HepG2 (cell line): ENCODE measurements at regions not wholly inside any gene's neighbourhood (a gene's known extent, or its start where the extent isn't known, plus 50 kb on each side); places are given as distances from the start of the nearest gene placed in this dataset.

ENCODE experiments used
- DNMT1 ChIP-seq: sonication (generic); formaldehyde crosslinking; IDR thresholded peaks from 2 replicates; pipeline ENCODE4 v1.5.1; 2020; ENCODE audit warnings: mild to moderate bottlenecking, missing genetic modification reagents
- HDAC2 ChIP-seq: sonication (generic); formaldehyde crosslinking; IDR thresholded peaks from 2 replicates; pipeline ENCODE4 v1.4.0; 2020; ENCODE audit warnings: missing genetic modification reagents
- MIER3 ChIP-seq: IDR thresholded peaks from 2 replicates; pipeline ENCODE4 v1.6.1; 2016; ENCODE audit warnings: missing compliant biosample characterization, borderline replicate concordance
- NCOA2 ChIP-seq: sonication (generic); formaldehyde crosslinking; IDR thresholded peaks from 2 replicates; pipeline ENCODE4 v1.8.0; 2022; ENCODE audit warnings: inconsistent platforms
- ZNF430 ChIP-seq: sonication (generic); formaldehyde crosslinking; IDR thresholded peaks from 2 replicates; pipeline ENCODE4 v1.9.0; 2021; ENCODE audit warnings: mild to moderate bottlenecking, missing genetic modification reagents
- ZSCAN31 ChIP-seq: sonication (generic); formaldehyde crosslinking; IDR thresholded peaks from 2 replicates; pipeline ENCODE4 v1.5.0; 2020; ENCODE audit warnings: low read depth, mild to moderate bottlenecking, missing genetic modification reagents
- TF ChIP-seq, protein P1 (sequence below): sonication (generic); formaldehyde crosslinking; IDR thresholded peaks from 2 replicates; pipeline ENCODE4 v1.4.0; 2020; ENCODE audit warnings: missing genetic modification reagents, mild to moderate bottlenecking, borderline replicate concordance
- TF ChIP-seq, protein P2 (sequence below): sonication (generic); formaldehyde crosslinking; IDR thresholded peaks from 2 replicates; pipeline ENCODE4 v1.8.1; 2023; ENCODE audit warnings: missing genetic modification reagents, inconsistent platforms, borderline replicate concordance

DNA sequence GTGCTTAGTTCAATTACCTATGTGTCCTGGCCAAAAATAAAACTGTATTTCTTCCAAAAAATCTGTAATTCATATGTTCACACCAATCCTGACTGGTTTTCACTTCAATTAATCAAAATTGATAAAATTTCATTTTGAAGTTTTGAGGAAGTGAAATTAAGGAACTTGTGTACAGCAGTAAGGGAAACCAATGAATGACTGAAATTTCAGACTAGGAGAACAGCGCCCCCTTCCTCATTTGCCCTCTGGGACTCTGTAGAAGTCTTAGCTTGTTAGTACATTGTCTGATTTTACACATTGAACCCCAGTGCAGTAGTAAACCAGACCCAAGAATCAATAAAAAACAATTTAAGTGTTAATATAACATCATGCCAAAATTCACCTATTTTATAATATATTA is 495.3 kb upstream of the AGTR1 start:
- TF ChIP-seq MIER3 (CRISPR knock-in tag) = no peak
- TF ChIP-seq ZNF430 (CRISPR knock-in tag) = no peak
- no peak for TF ChIP-seq DNMT1
- TF ChIP-seq NCOA2 (CRISPR knock-in tag) = no peak
- TF ChIP-seq, protein P1, sequence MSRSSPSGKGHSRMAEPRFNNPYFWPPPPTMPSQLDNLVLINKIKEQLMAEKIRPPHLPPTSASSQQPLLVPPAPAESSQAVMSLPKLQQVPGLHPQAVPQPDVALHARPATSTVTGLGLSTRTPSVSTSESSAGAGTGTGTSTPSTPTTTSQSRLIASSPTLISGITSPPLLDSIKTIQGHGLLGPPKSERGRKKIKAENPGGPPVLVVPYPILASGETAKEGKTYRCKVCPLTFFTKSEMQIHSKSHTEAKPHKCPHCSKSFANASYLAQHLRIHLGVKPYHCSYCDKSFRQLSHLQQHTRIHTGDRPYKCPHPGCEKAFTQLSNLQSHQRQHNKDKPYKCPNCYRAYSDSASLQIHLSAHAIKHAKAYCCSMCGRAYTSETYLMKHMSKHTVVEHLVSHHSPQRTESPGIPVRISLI (CRISPR knock-in tag) = no peak
- no peak for TF ChIP-seq HDAC2
- no peak for TF ChIP-seq ZSCAN31 (CRISPR knock-in tag)
- TF ChIP-seq, protein P2, sequence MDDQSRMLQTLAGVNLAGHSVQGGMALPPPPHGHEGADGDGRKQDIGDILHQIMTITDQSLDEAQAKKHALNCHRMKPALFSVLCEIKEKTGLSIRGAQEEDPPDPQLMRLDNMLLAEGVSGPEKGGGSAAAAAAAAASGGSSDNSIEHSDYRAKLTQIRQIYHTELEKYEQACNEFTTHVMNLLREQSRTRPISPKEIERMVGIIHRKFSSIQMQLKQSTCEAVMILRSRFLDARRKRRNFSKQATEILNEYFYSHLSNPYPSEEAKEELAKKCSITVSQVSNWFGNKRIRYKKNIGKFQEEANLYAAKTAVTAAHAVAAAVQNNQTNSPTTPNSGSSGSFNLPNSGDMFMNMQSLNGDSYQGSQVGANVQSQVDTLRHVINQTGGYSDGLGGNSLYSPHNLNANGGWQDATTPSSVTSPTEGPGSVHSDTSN = no peak
